ENCODE measurements at regions not wholly inside any gene's neighbourhood (a gene's known extent, or its start where the extent isn't known, plus 50 kb on each side); places are given as distances from the start of the nearest gene placed in this dataset.

- DNase-seq, result no peak
- Histone ChIP-seq H3K9me3 (no peaks in the 10 kb centered on the region), H3K4me3 (ENCODE audit: low read depth in 2 of 2, low read length in 1 of 2) (no peak overlapping the region), H2AFZ (ENCODE audit: low read depth) (no peak overlapping the region), H3K4me1 (ENCODE audit: control insufficient read depth in 1 of 2, insufficient read depth in 2 of 2, low read depth in 1 of 2, low read length in 1 of 2) (no peaks in the 10 kb centered on the region), H3K4me2 (no peak overlapping the region), H4K20me1 (ENCODE audit: insufficient read depth) (no peaks in the 10 kb centered on the region), H3K9me2 (no peaks in the 10 kb centered on the region), H3K36me3 (replicated peaks in 1 of 2; ENCODE audit: control insufficient read depth in 1 of 2, insufficient read depth in 2 of 2, low read length in 1 of 2) (no peaks in the 10 kb centered on the region), H3K79me2 (ENCODE audit: insufficient read depth) (no peaks in the 10 kb centered on the region), H3K27ac (ENCODE audit: low read depth in 2 of 2, low read length in 1 of 2) (no peak overlapping the region), H3K9ac (no peak overlapping the region), H3K27me3 (ENCODE audit: insufficient read depth) (no peaks in the 10 kb centered on the region), H3F3A (replicated peaks; ENCODE audit: insufficient read depth) (no peaks in the 10 kb centered on the region)
- TF ChIP-seq USF2 (IDR thresholded peaks at IDR 0.05; ENCODE audit: borderline replicate concordance, low read depth, low read length), result no peak
- TF ChIP-seq, protein P1, sequence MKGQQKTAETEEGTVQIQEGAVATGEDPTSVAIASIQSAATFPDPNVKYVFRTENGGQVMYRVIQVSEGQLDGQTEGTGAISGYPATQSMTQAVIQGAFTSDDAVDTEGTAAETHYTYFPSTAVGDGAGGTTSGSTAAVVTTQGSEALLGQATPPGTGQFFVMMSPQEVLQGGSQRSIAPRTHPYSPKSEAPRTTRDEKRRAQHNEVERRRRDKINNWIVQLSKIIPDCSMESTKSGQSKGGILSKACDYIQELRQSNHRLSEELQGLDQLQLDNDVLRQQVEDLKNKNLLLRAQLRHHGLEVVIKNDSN (IDR thresholded peaks at IDR 0.05; ENCODE audit: borderline replicate concordance, low read depth), result no peak
- TF ChIP-seq, protein P2, sequence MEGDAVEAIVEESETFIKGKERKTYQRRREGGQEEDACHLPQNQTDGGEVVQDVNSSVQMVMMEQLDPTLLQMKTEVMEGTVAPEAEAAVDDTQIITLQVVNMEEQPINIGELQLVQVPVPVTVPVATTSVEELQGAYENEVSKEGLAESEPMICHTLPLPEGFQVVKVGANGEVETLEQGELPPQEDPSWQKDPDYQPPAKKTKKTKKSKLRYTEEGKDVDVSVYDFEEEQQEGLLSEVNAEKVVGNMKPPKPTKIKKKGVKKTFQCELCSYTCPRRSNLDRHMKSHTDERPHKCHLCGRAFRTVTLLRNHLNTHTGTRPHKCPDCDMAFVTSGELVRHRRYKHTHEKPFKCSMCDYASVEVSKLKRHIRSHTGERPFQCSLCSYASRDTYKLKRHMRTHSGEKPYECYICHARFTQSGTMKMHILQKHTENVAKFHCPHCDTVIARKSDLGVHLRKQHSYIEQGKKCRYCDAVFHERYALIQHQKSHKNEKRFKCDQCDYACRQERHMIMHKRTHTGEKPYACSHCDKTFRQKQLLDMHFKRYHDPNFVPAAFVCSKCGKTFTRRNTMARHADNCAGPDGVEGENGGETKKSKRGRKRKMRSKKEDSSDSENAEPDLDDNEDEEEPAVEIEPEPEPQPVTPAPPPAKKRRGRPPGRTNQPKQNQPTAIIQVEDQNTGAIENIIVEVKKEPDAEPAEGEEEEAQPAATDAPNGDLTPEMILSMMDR (IDR thresholded peaks at IDR 0.05), result no peak
- TF ChIP-seq MEF2A (IDR thresholded peaks at IDR 0.05; ENCODE audit: borderline replicate concordance, low read depth), result no peak
- no peak for TF ChIP-seq RAD21 (IDR thresholded peaks at IDR 0.05; ENCODE audit: low read length)
- TF ChIP-seq TAF1 (IDR thresholded peaks at IDR 0.05; ENCODE audit: borderline replicate concordance, low read depth, low read length), result no peak
- no peak for TF ChIP-seq CHD2 (IDR thresholded peaks at IDR 0.05; ENCODE audit: low read length, partially characterized antibody)
- no peak for TF ChIP-seq IRF3 (IDR thresholded peaks at IDR 0.05; ENCODE audit: low read depth, low read length)
- no peak for TF ChIP-seq TCF12 (IDR thresholded peaks at IDR 0.05)
- TF ChIP-seq RCOR1 (IDR thresholded peaks at IDR 0.05; ENCODE audit: low read length), result no peak
- TF ChIP-seq FOXM1 (IDR thresholded peaks at IDR 0.05; ENCODE audit: low read depth), result no peak
- TF ChIP-seq NFIC (IDR thresholded peaks at IDR 0.05; ENCODE audit: borderline replicate concordance), result no peak
- no peak for TF ChIP-seq NRF1 (IDR thresholded peaks at IDR 0.05; ENCODE audit: low read depth, low read length)
- TF ChIP-seq EZH2phosphoT487 (IDR thresholded peaks at IDR 0.05; ENCODE audit: borderline replicate concordance, low read depth), result no peak
- no peak for TF ChIP-seq REST (IDR thresholded peaks at IDR 0.05; ENCODE audit: low read depth, low read length)
- no peak for TF ChIP-seq EP300 (IDR thresholded peaks at IDR 0.05; ENCODE audit: borderline replicate concordance in 1 of 2, low read depth in 1 of 2, low read length in 1 of 2)
- no peak for TF ChIP-seq MXI1 (IDR thresholded peaks at IDR 0.05; ENCODE audit: low read depth, low read length)
- no peak for TF ChIP-seq SIN3A (IDR thresholded peaks at IDR 0.05; ENCODE audit: borderline replicate concordance, low read depth, low read length)
- TF ChIP-seq POLR2AphosphoS5 (IDR thresholded peaks at IDR 0.05; ENCODE audit: low read depth, low read length), result no peak
- TF ChIP-seq, protein P3, sequence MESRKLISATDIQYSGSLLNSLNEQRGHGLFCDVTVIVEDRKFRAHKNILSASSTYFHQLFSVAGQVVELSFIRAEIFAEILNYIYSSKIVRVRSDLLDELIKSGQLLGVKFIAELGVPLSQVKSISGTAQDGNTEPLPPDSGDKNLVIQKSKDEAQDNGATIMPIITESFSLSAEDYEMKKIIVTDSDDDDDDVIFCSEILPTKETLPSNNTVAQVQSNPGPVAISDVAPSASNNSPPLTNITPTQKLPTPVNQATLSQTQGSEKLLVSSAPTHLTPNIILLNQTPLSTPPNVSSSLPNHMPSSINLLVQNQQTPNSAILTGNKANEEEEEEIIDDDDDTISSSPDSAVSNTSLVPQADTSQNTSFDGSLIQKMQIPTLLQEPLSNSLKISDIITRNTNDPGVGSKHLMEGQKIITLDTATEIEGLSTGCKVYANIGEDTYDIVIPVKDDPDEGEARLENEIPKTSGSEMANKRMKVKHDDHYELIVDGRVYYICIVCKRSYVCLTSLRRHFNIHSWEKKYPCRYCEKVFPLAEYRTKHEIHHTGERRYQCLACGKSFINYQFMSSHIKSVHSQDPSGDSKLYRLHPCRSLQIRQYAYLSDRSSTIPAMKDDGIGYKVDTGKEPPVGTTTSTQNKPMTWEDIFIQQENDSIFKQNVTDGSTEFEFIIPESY (IDR thresholded peaks at IDR 0.05; ENCODE audit: borderline replicate concordance, low read depth), result no peak
- ChIA-PET POLR2A (no interaction called here), CTCF (interaction anchor here (1.3 to 1.4 kb wide), 2 partner anchors 39 to 287 kb away, joined by 3 read pairs; no protein-coding TSS in a partner anchor)
- 54% methylated on average over 4 of the region's 4 CpGs for WGBS (ENCODE audit: low lambda C conversion rate)
Measured at GRCh38 chr4:155497306-155497705, 120.5 kb upstream of the MAP9 start.
